GM19467 (cell line): ENCODE measurements at regions not wholly inside any gene's neighbourhood (a gene's known extent, or its start where the extent isn't known, plus 50 kb on each side); places are given as distances from the start of the nearest gene placed in this dataset.

Experiments
- ATAC-seq: cut with Tn5 transposase; IDR thresholded peaks from one replicate; pipeline ENCODE4 v1.9.1; 2021; ENCODE audit warnings: mild to moderate bottlenecking, moderate library complexity; ENCODE audit not compliant: unreplicated experiment

DNA sequence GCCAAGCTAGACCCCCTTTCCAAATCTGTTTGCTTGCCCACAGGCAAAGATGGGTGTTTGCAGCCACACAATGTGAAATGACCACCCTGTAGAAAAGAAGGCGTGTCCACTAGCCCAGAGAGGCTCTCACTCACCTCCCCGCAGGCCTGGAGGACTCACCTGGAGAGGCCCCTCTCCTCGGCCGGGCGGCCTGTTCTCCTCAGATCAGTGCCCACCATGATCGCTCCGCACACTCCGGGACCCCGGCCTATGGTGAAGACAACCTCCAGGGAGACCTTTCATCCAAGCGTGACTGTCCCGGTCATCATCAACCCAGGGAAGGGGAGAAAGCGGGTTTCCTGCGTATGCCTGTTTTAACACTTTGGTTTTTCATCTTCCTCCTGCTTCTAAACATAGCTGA lies 328.7 kb upstream of the SALL3 start:
- ATAC-seq = no peak

DNA sequence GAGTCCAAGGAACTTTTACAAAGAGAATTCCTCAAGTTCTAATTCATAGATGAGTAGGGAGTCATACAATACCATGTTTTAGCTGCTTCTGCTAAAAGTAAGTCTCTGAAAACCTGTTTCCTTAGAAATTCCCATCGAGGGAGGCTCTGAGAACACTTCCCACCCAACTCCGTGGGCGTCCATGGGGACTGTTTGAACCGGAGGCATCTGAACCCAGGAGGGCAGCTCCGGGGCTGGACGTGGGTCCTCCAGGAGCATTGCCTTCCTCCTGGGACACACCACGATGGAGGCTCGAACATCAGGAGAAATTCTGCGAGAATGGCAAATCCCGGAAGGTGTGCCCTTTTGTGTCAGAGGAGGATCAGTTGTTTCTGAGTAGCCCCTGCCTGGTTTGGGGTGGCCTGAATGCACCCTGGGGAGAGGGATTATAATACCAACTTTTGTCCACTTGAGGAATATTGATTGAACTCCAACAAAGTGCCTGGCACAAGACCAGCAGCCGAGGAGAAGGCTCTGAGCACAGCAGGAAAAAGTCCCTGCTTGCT lies 327.5 kb upstream of the SALL3 start:
- no peak for ATAC-seq

DNA sequence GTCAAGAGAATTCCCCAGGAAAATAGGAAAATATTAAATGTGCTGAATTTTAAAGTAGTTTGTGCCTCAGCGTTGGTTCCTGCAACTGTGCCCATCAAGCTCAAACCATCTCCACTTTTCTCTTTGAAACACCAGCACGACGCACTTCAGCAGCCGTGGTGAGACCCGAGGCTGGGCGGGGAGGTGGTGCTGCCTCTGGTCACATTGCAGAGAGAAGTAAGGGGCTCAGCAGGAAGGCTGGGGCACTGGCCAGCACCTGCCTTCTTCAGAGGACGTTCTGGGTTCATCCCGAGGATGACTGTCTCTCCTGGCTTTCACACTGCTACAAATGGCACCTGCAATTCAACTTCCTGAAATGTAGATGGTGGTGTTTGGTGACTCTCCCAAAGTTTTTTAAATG lies 323.7 kb upstream of the SALL3 start:
- no peak for ATAC-seq

DNA sequence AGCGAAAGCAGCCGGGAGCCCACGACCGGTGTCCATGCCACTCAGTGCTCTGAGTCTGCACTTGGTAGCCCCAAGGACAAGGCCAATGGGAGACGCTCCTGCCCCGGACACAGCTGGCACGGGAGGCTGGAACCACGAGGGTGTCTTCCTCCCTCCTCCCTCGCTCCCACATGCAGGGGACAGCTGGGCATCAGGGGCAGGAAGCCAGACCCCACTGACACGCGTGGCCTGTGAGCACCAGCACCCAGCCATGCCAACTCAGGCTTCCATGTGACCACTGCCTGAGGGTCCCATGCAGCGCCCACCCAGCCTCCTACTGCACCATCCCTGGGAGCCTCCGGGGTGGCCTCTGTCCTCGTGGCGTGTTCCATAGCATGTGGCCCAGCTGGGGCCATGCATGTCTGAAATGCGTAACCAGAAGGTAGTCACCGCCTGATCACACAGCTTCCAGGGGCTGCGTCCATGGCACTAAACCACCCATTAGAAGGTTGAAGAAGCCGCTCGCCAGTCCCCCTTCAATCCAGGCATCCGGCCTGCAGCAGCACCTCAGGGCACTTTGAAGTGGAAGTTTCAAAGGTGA lies 323.2 kb upstream of the SALL3 start:
- ATAC-seq = no peak

DNA sequence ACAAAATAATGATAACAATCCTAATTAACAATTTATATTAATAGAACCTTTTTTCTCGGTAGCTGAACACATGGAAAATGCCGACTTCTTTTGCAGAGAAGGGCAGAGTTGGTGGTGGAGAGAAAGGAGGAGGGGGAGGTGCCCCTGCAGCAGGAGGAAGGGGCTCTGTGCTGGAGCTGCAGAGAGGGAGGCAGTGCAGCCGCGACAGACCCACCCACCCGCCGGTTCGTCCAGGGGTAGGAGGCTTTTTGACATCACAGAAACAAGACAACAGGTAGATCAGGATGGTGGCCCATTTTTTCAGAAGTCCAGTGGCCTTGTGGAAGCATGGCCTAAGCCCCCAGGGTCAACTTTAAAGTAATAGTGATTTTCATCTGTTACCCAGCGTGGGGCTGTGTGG lies 321.1 kb upstream of the SALL3 start:
- ATAC-seq = no peak

DNA sequence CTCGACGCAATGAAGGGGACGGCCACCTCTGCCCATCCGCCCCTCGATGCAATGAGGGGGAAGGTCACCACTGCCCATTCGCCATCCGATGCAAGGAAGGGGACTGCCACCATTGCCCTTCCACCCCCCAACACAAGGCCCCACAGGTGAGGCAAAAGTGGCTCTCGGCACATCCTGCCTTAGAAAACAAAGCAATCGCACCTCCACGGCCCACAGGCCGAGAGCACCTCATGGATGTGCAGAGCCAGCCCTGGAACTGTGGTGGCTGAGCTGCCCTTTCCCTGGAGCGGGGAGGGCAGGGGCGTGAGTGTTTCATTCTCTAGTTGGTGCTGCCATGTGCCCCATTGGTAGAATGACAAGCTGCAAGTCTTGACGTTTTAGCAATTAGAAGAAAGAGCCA lies 320.6 kb upstream of the SALL3 start:
- ATAC-seq = no peak

DNA sequence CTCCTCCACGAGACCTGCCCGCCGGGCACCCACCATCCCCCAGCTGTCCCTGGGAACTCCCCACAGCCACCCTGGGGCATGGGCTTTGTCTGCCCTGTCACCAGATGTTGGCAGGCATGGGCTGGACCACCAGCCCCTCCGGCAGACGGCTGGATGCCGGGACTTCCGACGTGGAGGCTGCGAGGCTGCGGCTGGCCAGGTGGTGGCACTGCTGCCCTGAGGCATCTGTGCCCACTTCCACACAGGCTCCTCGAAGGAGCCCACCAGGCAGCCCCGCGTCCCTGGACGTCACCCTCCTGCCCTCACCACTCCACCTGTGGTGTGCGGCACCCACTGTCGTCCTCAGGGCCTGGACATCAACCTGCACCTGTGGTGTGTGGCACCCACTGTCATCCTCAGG lies 319.9 kb upstream of the SALL3 start:
- no peak for ATAC-seq

DNA sequence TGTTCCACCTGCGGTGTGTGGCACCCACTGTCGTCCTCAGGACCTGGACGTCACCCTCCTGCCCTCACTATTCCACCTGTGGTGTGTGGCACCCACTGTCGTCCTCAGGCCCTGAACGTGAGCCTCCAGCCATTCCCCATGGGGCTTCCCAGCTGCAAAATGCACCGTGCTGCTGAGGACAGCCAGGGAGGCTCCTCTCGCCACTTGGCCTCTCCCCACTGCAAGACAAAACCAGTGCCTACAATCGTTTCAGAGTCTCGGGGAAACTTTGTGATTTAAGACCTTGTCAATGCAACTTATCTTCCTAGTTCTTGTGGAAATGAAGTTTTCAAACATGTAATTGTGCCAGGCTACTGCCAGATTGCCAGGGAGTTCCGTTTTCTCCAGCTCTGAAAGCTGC lies 319.3 kb upstream of the SALL3 start:
- ATAC-seq = no peak

DNA sequence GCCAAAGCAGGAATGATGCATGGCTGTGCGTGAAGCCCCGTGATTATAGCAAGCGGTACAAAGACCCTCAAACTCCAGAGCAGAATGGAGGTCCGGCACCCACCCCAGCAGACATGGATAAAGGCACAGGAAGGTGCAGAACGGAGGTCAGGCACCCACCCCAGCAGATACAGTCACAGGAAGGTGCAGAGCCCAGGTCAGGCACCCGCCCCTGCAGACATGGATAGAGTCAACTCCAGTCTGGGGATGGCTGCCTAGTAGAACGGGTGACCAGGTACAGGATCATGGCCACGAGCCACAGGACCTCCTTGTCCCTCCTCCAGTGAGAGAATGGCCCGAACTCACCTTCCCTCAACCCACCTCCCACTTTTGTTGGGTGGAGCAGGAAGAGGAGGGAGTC lies 318.3 kb upstream of the SALL3 start:
- no peak for ATAC-seq

DNA sequence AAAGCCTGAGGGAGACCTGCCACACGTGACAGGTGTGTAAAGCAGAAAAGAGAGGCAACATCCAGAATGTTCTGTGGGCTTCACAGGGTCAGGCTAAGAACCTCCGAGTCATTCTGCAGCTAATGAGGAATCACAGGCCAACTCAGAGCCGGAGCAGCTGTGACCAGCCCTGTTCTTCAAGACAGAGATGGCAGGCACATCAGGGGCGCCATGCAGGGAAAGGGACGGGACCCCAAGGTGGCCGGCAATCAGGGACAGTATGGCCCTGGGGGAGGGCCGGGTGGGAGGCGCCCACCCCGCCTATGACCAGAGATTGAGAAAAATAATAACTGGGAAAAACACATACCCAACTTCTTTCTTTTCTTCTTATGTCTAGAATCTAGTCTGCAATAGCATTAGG lies 316.7 kb upstream of the SALL3 start:
- ATAC-seq = no peak

DNA sequence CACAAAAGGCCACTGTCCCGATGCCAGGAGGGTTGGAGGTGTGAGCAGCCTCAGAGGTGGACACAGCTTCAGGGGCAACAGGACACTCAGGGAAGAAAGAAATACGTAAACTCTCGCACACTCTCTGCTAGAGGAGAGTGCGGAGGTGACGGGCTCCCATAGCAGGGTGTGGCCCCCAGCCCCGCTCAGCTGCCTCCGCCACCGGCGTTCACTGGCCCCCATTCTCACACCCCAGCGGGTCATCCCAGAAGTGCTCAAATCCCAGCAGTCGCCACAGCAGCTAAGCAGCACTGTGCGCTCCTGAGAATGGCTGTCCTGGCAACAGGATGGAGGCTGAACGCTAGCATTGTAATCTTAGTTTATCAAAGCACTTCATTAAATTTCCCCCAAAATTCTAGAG lies 315.6 kb upstream of the SALL3 start:
- ATAC-seq = no peak

DNA sequence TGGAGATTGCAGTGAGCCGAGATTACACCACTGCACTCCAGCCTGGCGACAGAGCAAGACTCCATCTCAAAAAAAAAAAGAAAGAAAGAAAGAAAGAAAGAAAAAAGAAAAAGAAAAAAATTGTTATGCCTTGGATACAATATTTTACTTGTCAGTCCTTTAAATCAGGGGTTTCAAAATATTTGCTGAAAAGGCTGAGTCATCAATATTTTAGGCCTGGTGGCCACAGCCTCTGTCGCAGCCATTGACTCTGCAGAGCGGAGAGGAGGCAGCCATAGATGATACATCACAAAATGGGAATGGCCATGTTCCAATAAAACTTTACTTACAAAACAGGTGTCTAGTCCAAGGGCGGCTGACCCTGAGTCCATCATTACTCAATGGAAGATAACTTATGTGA lies 314.8 kb upstream of the SALL3 start:
- no peak for ATAC-seq

DNA sequence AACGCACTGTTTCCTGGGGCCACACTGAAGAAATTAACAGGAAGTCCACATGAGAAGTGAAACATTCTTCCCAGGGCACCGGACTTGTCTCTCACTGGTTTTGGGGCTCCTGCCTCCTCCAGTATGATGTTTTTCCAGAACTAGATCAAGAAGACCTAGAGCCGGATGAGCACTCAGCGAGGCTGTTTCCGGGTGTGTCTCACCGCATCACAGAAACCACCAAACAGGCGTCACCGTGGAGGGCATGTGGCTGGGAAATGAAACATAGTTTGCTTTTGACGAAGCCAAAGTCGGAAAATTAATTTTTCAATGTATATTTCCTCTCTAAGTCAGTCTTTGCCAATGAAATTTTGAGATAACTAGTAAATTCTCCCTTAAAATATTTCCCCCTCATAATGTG lies 314.0 kb upstream of the SALL3 start:
- ATAC-seq = no peak

DNA sequence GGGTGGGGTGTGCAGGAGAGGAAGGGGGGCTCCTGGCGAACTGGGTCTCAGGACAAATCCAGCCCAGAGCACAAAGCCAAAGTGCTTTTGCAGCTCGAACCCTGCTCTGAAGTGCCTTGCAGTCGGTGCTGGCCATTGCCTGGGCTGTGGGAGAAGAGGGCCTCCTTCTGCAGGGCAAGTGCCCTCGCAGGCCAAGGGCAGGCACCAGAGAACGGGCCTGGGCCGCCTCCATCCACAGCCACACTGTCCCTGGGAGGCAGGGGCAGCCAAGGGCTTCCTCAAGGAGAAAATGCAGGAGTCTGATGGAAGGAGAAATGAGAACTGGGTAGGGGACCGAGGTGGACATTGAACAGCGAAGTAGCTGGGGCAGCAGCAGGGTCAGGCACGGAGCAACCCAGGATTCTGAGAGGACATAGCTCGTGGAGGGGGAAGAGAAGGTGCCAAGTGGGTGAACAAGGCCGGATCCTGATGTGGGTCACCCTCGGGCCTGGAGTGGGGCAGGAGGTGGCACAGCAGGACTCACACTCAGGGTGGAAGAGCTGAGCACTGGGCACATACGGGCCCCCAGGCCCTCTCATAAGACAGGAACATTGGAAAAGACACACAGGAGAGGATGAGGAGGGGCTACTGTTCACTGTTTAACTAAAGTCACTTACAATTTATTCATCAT lies 312.8 kb upstream of the SALL3 start:
- ATAC-seq = no peak

DNA sequence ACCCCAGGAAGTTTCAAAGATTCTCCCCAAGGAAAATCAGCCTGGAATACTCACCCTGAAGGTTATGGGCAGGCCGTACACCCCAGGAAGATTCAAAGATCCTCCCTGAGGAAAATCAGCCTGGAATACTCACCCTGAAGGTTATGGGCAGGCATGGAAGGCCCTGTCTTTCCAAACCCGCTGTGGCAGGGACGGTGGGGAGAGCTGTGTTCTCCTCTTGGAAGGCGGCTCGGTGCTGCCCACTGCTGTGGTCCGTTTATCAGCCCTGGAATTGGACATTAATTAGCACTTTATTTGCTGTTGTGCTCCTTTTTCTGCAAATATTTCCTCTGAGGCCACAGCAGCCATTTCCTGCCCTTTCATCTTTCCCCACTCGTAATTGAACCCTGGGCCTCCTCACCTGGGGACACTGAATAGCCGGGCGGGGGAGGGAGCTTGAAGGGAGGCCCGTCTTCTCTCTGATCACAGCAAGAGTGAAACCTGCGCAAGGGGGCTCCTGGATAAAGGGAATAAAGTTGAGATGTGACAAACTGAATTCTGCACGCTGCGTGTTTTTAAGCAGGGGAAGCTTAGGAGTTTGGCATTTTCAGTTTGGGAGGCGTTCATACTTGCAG lies 308.7 kb upstream of the SALL3 start:
- no peak for ATAC-seq

DNA sequence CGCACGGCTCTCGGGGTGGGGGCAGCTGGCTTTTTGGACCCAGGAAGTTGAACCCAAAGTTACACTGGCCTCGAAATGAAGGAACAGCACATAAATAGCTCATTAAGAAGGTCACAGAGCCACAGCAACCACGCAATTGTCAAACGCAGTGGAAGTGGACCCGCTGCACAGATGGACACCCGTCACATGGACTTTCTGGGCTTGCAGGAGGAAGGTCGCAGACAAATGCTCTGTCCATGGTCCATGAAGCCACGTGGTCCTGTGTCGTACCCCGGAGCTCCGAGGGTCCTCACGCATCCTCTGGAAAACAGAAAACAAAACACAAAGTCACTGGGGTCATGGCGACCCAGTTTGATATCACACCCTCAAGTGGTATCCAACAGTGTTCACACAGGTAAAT lies 308.1 kb upstream of the SALL3 start:
- ATAC-seq = no peak

DNA sequence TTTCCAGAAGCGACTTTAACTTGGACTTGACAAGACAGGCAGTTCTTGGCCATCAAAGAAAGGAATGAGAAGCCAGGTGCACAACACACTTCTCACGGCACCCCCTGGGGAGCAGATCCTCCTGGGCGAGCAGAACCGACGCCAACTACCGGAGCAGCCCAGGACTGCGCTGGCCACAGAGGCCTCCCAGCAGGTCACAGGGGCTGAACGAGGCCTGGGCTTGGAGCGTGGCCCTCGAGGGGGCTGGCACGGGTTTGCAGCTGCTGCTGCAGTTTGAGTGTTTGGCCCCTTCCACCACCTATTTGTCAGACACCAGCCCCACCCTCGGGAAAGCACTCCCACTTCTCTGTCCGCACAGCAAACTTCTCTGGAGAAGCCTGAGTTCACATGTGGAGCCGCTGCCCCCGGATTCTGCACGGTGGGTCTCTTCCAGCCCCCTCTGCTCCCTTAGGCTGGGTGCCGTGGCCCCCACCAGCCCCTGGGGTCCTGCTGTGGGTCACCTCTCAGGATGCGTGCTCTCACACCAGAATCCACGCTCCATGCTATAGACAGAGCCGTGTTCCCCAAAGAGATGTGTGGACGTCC lies 306.7 kb upstream of the SALL3 start:
- ATAC-seq = no peak

DNA sequence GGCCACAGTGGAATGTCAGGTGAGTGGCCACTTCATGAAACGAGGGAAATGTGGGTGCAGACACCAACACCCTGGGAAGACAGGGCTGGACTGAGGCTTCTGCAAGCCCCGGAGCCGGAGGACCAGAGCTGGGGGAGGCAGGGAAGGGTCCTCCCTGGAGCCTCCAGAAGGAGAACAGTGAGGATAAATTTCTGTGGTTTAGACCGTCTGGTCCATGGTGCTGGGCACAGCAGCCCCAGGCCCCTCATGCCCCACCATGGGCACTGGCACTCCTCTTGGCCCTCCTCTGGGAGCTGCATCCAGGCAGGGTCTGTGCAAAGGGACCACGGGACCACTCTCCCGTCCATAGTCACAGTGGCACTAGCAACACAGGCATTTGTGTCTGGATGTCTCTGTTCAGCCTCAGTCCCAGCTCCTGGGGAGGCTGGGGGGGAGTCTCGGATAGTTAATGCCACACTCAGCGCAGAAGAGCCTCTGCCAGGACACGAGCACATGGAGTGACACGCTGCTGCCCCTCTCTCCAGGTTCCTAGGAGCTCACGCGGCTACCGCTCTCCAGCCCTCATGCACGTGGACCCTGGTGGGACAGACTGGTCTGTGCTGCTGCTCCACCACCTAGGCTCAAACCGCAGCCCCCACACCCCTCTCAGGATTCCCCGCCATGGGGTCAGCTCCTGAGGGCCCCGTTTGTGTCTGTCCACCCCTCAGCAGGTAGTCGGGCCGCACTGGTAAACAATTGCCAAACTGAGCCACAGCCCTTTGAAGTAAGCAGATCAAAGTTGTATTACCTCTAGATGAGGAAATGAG lies 305.9 kb upstream of the SALL3 start:
- ATAC-seq = no peak

DNA sequence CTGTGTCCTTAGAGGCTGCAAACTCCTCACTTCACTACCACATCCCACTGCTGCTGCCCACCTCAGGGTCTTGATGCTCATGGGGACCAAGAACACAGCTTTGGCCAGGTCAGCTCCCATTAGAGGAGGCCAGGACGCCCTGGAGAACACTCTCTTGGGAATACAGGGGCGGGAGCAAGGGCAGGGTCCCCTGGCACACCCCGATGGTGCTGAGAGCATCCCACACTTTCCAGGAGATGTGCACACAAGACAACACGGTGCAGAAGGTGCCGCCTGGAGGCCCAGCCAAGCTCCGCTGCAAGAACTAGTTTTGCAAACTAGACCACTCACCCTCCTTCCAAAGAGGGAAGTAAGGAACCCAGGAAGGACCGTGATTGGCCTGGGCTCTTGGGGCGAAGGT lies 304.4 kb upstream of the SALL3 start:
- no peak for ATAC-seq

DNA sequence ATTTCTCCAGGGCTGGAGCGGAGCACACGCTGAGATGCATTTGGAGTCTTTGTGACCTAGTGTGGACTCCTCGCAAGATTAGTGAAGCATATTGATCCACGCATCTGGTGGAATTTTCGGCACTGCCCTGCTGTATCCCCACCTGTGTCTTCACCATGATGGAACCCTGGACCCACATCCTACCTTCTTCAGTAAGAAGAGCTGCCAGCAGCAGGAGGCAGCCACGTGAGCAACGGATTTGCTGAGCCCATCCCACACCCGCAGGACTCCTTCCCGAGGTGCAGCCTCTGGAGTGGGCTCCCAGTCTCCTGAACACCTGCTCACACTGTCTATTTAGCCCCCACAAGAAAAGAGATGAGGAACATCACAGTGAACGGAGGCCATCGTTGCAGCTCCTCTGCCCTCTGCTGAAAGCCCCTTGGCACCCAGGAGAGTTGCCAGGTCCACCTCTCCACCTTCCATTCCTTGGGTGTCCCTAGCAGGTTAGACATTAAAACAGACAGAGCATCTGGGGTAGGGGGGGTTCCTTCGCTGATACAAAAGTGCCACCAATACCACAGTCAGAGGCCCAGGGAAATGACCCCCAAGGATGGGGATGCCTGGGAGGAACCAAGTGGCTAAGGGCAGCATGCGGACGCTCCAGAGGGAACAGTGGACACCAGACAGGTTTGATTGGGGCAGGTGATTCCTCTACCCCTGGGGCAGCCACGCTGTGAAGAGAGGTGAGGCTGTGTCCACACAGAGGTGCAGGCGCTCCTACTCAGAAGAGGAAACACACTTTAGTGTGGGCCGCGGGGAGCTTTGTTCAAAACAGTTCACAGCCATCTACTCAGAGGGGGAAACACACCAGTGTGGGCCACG lies 302.8 kb upstream of the SALL3 start:
- no peak for ATAC-seq
